HFF-Myc (cell line): ENCODE measurements at regions not wholly inside any gene's neighbourhood (a gene's known extent, or its start where the extent isn't known, plus 50 kb on each side); places are given as distances from the start of the nearest gene placed in this dataset.

Source experiments
- DNase-seq: peaks from one replicate; pipeline ENCODE4 v3.0.0-alpha.2; 2011; ENCODE audit warnings: low read depth; ENCODE audit errors: extremely low read depth
- H3K4me3 ChIP-seq: replicated peaks from 2 replicates; pipeline ENCODE4 v1.5.1; 2011; ENCODE audit warnings: low read depth, mild to moderate bottlenecking, control low read depth, low read length
- TF ChIP-seq, protein P1 (sequence below): IDR thresholded peaks from 2 replicates; pipeline ENCODE4 v1.5.1; 2012; ENCODE audit warnings: mild to moderate bottlenecking, low read depth, low read length, control low read depth; ENCODE audit errors: missing control alignments

DNA sequence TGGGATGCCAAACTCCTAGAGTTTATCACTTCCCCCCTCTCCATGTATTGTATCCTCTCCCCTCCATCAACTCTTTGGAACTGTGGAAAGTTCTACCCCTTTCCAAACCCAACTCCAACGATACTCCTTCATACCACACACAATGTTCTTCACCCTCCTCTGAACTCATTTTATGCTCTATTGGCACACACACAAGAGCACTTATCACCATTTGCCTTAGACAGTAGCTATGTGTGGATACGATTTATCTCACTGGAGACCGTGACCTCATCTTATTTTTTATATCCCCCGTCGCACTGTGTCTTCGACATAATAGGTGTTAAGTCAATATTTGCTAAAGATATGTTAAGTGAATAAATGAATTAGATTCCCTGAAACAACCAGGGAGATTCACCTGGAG lies 316.5 kb upstream of the PROK2 start:
- DNase-seq: no peak
- H3K4me3 ChIP-seq: no peak overlapping the region
- TF ChIP-seq, protein P1, sequence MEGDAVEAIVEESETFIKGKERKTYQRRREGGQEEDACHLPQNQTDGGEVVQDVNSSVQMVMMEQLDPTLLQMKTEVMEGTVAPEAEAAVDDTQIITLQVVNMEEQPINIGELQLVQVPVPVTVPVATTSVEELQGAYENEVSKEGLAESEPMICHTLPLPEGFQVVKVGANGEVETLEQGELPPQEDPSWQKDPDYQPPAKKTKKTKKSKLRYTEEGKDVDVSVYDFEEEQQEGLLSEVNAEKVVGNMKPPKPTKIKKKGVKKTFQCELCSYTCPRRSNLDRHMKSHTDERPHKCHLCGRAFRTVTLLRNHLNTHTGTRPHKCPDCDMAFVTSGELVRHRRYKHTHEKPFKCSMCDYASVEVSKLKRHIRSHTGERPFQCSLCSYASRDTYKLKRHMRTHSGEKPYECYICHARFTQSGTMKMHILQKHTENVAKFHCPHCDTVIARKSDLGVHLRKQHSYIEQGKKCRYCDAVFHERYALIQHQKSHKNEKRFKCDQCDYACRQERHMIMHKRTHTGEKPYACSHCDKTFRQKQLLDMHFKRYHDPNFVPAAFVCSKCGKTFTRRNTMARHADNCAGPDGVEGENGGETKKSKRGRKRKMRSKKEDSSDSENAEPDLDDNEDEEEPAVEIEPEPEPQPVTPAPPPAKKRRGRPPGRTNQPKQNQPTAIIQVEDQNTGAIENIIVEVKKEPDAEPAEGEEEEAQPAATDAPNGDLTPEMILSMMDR: no peak

DNA sequence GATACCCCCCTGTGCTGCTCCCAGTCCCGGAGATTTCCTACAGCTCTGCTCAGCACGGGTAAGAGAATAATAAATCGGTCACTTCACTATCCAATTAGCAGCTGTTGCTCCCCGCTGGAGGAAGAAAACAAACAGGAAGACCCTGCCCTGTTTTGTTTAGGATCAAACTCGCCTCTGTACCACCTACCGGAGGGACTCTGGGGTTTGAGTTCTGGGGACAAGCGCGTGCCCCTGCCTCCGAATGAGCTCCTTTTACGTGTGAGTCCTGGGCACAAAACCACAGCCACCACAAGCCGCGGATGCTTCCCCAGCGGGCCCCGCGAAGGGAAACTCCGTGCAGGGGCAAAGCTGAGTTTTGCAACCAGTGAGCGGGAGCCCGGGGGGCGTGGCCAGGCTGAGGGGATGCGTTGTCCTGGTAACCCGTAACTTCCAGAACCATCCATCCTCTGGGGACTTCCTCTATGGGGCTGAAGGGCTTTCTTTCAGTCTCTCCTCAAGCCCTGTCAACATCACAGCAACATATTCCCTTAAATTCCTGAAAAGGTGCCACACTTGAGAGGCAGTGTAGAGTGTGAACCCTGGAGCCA lies 315.7 kb upstream of the PROK2 start:
- H3K4me3 ChIP-seq: peak overlapping the region; percentile 32
- TF ChIP-seq, protein P1: no peak
- peak; percentile 33 for DNase-seq

DNA sequence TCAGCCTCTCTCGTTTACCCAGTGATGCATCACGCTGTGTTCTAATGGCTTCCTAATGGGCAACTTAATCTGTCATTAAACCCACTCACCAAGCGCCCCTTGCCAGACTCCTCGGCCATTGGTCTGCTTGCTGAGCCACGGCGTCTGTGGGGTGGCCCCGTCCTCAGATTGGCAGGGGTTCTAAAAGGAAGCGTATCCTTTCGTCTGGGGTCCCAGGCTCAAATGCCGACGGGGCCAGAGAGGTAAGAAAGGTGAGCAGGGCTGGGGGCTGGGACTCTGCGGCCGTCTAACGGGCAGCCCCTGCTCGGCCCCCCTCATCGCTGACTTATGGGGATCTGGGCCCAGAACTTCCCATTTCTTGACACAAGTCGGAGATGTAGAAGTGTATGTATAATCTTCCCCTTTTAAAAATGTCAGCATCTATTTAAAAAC lies 315.1 kb upstream of the PROK2 start:
- TF ChIP-seq, protein P1: no peak
- peak overlapping the region; percentile 32 for H3K4me3 ChIP-seq
- DNase-seq: no peak

DNA sequence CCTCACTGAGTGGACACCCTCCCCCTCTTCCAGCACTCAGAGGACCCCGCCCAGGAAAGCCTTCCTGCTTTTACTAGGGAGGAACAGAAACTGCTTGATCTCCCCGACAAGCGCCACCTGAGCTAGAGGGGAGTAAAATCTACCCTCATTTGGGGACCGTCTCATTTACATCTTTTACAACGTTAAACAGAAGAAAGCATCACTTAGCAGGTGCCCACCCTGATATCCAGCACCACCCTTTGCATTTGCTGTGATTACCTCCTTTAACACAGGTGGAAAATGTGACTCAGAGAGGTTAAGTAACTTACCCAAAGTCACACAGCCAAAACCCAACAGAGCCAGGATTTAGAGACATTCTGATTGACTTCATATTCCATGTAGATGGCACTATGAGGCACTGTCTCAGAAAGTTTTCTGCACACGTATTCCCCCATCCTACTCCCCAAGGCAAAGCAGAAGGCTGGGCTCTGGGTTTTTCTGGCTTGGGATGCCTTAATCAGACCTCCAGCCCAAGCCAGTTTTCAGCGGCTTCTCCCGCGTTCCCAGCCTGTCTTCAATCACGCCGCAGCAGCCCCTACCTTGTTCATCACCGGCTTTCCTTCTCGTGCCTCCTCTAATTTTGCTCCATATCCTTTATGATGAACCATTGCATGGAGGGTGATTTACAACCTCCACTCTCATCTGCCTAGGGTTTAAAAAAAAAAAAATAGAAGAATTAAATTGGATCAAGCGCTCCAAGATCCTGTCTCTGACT lies 314.6 kb upstream of the PROK2 start:
- no peak overlapping the region for H3K4me3 ChIP-seq
- TF ChIP-seq, protein P1: no peak
- DNase-seq: no peak

DNA sequence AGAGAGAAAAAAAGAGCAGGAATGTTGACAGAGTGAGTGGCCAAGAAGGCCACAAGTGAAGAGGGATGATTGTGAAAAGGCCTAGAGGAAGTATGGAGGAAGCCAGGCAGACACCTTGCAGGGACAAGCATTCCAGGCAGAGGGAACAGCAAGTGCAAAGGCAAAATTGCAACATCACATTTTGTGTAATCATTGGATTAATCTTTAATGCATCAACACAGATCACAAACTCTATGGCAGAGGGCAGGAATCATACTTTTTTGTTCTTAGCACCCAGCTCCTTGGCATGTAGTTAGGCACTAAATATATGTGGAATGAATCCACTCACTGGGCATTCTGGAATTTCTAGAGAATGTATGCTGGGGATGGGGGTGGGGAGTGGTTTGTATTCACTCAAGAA lies 312.1 kb upstream of the PROK2 start:
- no peak for DNase-seq
- TF ChIP-seq, protein P1: no peak
- H3K4me3 ChIP-seq: no peak overlapping the region

DNA sequence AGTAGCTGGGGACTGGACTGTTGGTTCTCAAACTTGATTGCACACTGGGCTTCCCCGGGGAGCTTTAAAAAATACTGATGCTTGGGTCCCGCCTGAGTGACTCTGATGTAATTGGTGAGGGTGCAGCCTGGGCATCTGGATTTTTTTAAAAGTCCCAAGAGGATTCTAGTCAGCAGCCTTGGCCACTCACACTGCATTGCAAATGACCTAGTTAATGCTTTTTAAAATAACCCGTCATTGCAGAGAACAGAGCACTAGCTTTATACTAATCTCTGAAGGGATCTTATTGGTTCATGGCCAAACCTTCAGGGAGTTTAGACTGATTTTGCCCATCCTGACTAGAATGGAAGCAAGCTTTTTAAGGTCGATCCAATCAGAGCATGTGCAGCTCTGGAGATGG lies 310.6 kb upstream of the PROK2 start:
- DNase-seq: no peak
- TF ChIP-seq, protein P1: no peak
- H3K4me3 ChIP-seq: no peak overlapping the region
